Endometrium (tissue), 2 donors: ENCODE measurements at regions not wholly inside any gene's neighbourhood (a gene's known extent, or its start where the extent isn't known, plus 50 kb on each side); places are given as distances from the start of the nearest gene placed in this dataset.

Experiments
- FAIRE-seq: peaks from 2 replicates; lab custom pipeline; 2012; peaks lifted over from hg19 to GRCh38; lab: Jason Lieb, UNC
- donor health status: control.
- donor health status: control.

DNA sequence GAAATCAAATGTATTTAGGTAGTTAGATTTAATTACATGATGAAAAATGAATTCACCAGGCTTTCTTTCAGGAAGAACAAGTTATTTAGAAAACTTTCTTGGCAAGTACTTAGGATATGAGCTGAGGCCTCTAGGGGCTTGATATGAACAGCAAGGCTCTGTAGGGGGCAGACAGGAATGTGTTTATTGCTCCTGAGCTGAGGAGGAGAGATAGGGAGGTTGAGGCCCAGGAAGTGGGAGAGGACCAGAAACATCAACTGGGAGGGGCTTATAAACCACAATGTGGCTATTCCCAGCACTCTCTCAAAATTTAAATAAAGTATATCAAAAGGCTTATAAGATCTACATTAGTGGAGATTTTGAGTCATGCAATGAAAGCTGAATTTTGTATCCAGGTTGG lies 154.0 kb upstream of the MAF start:
- no peak for FAIRE-seq

DNA sequence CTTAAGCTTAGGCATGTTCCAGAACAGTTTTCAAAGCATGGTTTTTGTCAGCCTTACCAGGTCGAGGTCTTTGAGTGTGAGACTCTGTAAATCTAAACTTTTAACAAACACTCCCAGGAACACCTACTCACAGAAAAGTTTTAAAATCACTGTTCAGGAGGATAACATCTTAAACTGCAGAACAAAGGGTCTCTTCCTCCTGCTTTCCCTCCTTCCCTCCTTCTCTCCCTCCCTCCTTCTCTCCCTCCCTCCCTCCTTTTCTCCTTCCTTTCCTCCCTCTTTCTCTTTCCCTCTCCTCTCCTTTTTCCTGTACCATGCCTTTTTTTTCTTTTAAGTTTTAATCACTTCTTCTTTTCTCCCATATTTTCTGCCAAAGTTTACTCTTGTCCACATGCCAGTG lies 153.5 kb upstream of the MAF start:
- no peak for FAIRE-seq

DNA sequence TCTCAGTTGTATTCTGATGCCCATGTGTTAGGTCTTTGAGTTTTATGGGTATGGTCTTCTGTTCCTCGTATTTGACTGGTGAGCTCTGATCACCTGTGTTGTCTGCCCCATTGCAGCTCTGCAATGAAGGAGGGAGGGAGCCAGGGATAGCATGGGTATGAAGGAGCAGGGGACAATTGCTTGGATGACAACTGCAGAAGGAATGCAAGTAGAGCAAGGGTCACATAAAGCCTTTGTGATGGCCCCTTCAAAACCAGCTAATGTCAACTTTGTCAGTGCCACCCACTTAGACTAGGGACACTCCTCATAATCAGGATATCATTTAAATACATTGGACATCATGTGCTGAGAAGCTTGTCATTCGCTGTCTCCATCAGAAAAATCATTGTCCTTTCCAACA lies 152.7 kb upstream of the MAF start:
- FAIRE-seq, result no peak

DNA sequence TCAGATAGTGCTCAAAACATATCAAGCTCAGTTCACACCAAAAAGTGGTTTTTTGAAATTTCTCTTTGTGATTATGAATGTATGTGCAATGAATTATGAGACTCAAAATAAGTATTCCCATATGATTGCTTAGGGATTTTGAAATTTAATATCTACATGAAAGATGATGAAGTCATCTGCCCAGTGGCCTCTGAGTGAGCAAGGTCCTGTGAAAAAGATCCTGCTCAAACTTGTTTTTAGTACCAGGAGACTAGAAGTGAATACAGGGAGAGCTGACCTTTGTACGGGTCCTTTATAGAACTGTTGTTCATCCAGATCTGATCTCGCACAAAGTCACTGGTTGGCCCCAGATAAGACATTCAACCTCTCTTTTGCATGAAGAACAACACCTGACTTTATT lies 151.9 kb upstream of the MAF start:
- FAIRE-seq, result no peak

DNA sequence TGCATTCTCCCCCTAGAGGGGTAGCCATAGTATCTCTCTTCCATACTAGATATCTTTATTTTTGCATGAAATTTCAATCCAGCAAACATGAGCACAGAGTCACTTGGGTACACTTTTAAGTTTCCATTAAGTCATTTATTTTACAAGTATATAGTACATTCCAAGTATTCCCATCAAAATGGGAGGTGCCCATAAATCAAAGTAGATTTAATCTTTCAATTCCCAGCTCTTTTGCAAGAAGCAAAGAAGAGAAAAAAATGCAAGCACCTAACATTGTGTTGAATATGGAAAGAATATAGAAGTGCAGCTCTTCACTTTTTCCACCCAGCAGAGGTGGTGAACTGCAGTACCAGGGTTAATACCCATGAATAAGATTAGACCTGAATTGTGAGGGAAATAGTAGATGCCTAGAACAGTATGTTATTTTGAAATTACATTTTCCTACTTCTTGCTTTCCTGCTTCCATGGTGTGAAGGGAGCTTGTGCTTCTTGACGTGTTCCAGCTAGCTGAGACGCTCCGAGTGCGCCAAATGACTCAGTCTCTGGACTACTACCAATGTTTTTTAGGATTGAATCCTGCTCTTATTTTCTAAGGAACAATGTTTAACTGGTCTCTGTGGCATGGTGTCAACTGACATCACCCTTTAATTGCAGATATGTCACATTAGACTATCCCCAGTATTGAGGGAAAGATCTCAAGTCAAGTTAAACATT lies 151.1 kb upstream of the MAF start:
- no peak for FAIRE-seq

DNA sequence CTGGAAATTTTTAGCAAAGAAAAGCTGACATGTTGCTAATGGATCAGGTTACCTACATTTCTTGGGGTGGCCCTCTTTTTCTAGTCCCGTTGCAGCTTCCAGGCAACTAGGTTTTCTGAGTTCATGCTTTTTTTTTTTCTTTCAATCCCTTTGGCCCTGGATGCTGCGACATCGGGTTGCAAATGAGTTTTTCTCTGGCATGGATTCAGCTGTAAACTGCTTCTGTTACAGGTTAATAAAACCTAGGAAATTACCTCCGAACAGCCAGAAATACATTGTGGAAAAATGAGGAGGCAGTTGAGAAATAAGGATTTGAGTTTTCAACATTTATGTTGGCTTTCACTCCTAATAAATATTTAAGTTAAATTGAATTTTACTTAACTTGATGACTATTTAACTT lies 149.8 kb upstream of the MAF start:
- FAIRE-seq, result no peak

DNA sequence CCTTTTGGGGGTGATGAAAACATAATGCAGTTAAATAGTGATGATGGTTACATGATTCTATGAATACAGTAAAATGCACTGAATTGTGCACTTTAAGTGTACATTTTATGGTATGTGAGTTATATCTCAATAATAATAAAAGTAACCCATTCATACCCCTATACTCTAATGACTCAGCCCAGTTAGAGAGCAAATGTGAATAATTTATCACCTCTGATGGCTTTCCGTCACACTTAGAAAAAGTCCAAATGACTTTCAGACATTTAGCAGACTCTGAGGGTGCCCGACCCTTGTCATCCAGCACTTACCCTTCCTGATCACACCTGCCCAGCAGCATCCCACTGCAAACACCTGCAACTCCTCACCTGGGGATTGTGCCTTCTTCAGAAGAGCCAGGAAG lies 148.1 kb upstream of the MAF start:
- no peak for FAIRE-seq

DNA sequence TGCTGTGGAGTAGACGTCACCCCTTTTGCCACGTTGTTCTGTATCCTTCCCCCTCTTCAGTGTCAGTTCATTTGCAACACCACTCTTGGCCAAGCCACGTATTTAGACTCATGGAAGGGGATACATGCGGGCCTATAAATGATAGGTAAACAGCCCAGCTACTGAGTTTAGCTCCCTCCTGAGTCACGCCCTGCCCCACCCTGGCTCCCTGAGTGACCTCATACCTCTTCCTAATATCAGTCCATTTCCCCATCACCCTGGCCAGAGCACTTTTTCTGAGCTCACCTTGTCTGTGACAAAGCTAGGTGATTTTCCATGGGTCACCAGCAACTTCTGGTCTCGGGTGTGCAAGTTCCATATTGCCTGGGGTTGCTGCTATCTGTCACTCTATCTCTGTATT lies 147.2 kb upstream of the MAF start:
- no peak for FAIRE-seq

DNA sequence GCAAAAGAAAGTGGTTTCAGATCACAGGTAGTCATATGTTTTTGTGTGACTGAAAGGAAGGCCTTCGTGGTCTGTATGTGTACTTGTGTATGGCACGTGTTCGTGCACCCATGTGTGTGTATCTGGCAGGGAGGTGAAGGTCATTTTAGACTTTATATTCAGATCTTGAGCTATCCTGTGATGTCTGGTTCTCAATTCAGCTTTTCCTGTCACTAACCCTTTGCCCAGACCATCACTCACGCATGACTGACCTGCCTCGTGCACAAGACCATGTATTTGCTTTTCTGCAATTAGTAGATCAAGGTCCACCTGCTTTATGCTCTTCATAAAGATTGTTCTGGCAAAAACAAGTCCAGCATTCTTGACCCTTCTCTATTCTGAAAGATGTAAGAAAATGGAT lies 139.7 kb upstream of the MAF start:
- FAIRE-seq, result no peak

DNA sequence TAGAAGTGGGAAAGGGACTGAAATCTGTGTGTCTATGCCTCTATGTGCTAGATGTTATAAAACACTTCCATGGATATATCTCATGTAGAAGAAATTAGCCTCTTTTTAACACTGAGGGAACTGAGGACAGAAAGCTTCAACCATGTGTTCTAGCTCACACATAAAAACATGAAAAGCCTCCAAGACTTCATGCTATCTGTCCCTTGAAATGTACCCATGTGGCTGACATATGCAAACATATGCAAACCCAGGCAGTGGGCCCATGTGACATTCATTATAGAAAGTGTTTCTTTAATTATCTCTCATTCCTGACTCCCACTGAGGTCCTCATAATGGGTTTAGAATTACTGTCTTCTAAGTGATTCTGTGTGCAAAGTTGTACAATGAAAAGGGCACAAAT lies 134.7 kb upstream of the MAF start:
- no peak for FAIRE-seq

DNA sequence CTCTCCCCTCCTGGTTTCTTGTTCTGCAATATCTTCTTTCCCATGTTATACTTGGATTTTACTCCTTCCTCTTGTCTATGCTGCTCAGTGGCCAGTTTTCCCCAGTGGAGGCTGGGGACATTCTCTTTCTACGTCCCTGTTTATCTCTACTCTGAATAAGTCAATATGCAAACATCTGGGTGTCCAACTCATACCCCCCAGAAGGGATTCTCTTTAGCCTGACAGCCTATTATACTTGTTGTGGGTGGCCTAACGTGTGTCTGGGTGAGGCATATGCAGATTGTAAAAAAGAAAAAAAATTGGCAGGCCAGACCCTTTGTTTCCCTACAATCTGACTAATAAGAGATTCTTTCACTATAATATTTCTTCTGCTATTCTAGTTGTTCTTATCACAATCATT lies 134.2 kb upstream of the MAF start:
- FAIRE-seq, result no peak

DNA sequence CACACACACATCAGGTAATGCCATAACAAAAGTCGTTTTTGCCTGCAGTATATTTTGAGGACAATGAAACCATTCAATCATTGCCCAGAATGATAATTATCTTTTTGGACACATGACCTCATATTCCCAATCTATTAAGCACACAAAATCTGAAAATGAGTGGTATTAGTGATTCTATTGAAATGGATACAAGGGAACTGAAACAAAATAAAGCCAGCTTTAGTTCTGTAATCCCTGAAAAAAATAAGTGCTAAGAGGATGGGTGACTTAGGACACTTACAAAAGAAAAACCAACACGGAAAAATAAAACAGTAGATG lies 128.3 kb upstream of the MAF start:
- FAIRE-seq, result no peak

DNA sequence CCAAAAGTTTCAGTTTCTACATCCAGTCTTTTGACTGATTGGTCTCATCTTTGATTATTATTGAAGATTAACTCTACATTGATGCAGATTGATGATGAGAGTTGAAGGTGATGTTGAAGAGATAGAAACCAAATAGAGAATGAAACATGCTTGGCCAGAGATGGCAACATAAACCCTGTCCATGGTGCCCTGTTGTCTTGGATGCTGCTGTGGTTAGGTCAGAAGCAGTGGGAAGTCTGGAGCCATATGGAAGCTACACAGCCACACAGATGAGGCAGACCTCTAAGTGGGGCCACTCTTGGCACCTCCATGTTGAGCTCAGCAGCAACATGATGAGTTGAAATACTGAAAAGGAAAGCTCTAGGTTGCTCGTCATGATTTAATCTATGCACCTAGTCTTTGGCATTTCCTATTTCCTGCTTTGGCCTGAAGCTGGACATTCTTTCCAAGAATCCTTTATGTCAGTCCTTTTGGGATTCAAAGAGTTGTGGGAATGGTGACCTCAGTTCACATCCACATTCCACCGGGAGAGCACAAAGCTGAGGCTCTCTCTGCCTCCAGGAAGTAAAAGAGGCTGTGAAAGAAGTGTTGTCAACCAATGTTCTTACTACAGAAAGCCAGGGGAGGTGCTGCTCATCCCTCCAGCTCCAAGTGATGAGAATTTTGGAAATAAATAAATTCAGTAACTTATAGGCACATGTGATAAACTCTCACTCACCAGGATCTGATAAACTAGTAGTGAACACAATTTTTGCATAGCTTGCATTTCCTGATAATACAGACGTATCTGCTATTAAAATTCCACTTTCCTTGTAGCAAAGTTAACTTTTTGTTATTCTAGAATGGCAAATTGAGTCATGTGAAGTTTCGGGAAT lies 127.7 kb upstream of the MAF start:
- FAIRE-seq, result no peak

DNA sequence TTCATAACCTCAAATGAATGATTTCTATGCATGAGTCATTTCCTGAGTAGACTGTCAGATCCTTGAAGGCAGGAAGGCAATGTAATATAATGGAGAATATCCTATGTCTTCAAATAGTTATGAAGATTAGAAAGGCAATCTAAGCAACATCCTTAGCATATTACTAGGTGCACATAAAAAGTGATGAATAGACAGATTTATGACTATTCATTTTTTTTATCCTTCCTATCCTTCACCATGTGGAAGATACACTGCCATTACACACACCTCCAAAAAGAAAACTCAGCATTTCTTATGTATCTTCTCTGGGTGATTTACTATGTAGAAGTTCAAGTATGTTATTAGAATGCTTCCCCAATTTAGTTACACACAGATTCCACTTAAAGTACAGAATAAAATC lies 126.4 kb upstream of the MAF start:
- FAIRE-seq, result no peak

DNA sequence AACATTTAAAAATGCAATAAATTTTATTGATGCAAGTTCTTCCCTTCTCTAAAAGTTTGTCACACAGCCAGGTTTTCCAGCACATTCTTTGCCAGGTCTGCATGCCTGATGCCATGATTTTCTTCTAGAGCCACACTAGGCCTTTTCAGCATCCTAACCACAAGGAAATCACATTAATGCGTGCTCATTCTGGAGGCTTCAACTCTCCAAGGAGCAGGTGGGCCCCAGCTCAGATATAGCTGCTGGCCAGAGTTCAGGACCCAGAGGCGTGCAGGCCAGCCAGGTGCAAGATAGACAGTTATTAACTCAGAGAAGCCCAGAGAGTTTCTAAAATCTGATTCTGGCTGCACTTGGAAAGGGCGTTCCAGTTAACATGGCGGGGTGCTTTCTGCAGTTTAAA lies 124.5 kb upstream of the MAF start:
- no peak for FAIRE-seq

DNA sequence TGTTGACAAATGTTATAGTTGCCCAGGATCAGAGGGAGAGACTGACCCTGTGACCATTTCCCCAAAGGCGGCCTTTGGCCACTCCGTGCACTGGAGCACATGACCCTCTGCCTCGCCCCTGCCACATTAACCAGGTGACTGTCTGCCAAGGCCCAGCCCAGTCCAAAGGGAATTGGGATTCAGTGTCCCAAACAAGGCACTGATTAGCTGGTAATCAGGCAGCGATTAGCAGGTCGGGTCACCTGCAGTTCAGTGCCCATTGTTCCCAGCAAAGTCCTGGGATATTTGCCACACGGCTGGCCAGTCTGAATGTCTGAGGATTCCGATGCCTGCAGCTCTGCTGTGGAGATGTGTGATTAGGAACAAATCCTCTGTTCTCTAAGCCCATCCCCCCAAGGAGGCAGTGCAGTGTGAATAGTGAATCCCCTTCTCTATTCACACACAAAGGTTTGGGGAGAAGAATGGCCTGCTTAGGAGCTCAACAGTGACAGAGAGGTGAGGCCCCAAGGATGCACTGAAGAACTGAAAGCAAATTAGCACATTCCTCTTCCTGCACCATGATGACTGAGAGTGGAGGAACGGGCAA lies 123.1 kb upstream of the MAF start:
- no peak for FAIRE-seq

DNA sequence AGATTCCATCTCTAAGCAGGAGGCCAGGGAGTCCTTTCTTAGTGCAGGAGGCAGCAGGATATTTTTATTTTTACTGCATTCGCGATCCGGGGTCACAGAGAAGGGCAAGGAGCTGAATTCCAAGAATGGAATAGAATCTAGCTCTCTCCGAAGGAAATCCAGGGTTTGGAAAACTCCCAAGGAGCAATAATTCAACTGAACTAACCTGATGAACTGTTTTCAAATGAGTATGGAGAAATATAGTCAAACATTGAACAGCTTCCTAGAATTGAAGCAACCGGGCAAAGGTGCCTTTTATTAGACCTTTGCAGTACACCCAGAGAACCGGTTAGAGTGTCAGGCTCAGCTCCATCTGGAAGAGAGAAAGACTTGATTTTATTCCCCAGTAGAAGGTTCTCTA lies 120.7 kb upstream of the MAF start:
- FAIRE-seq, result peak; percentile 68

DNA sequence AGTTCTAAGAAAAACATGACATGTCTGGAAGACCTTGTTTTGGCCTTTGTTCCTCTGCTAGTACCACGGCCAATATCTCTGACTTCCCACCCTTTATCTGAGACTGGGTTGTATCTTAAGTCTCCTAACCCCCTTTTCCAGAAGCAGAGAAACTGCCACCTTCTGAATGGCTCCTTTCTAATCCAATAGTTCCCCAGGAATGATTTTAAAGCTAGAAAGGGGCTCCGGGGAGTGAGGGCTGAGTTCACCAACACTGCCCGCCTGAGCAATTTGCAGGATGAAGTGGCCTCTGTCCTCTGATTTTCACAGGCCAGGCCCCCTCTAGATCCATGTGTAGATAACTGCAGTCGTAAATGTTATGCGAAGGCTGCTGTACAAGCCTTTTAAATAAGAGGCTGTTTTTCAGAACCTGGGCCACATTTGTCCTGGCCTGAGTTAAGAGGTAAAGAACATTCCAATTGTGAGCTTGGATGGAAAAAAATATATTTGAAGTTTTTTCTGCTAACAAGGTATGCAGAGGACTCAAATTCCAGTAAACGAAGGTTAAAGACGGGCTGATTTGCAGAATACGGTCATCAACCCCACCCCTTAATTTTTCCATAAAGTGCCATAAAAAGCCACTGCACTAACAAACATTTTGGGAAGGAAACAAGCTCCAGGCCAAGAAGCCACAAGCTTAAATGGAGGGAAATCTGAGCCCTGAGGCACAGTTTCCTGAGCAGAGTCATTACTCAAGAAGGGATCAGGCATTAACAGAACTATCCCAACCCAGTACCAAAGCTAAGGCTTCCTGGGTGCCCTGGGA lies 117.0 kb upstream of the MAF start:
- no peak for FAIRE-seq

DNA sequence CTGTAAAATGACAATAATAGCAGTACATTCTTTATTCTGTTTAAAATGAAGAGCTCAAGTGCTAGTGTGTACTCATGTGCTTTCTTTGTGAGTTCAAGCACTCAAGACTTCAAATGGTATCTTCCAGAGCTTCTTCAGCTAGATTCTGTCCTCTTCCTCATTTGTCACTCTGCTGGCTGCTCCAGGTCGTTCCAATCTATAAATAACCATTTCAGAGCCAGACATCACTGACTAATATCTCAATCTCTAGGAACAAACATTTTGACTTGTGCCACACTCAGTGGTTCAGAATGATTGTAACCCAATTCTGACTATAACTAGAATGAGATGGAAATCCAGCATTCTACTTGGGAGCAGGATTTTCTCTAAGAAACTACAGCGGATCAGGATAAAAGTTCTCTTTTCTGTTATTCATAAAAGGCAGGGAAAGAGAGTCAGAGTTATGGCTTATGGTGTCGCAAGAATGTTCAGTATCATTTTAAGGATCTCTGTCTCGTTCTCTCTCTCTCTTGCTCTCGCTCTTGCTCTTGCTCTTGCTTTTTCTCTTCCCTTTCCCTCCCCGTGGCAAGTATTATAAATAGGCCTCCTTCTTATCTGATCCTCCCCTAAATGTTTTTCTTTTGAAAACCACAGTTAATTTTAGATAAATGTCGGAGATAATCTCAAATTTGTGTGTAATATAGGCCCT lies 116.3 kb upstream of the MAF start:
- peak; percentile 79 for FAIRE-seq

DNA sequence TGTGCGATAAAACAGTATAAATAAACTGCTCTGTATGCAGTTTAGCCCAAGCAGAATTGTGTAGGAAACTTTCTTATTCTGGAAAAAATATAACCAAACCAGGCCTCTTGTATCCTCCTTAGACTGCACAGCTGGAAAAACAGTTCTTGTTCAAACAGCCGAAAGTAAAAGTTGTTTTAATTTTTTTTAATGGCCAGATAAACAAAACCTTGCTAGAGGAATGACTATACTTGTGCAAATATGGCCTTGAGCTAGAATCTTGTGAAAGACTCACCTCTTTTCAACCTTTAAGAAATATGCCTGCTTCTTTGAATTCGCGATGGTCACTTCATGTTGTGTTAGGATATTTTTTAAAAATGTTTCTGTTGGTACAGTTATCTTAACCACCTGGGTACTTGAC lies 114.5 kb upstream of the MAF start:
- FAIRE-seq, result peak; percentile 83

DNA sequence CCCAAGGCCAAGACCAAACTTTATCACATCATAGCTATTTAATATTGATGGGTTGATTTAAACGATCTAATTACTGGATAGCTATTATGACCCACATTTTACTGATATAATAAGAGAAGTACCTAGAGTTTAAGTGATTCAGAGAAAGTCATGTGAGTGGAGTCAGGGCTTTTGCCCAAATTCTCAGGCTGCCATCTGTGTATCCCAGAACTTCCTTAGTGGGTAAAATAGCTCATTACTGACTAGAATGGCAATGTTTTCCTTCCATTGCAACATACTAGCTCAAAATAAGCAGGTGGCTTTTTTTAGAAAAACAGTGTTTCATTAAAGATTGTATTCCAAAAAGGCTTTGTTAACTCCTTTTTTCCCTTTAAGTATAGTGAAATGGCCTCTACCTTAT lies 113.9 kb upstream of the MAF start:
- no peak for FAIRE-seq

DNA sequence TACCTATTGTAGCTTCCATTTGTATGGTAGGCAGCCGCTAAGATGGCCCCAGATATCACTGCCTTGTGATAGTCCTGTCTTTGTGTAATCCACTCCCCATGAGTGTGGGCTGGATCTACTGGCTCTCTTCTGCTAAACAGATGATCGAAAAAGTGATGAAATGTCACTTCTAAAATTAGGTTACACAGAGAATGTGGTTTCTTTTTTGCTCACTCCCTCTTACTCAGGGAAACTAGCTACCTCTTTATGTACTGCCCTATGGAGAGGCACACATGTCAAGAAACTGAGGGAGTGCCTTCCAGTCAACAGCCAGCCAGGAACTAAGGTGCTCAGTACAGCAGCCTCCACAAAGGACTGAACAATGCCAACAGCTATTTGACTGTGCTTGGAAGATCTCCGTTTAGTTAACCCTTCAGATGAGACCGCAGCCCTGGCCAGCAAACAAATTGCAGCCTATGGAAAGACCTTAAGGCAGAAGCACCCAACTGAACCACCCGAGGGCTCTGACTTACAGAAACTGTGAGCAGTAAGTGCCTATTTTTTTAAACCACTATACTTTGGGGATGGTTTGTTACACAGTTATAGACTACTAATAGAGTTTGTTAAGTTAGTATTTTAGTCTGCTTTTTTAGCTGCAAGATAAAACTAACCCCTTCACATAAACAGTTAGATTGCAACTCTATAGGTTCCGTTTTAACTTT lies 113.2 kb upstream of the MAF start:
- FAIRE-seq, result no peak
